GM10266 (cell line): ENCODE measurements at regions not wholly inside any gene's neighbourhood (a gene's known extent, or its start where the extent isn't known, plus 50 kb on each side); places are given as distances from the start of the nearest gene placed in this dataset.

Source experiments
- DNase-seq: peaks from one replicate; pipeline ENCODE4 v3.0.0; 2012; ENCODE audit errors: extremely low spot score
- CTCF ChIP-seq: IDR thresholded peaks from 2 replicates; pipeline ENCODE4 v1.5.1; 2012; ENCODE audit warnings: mild to moderate bottlenecking, low read depth; ENCODE audit not compliant: control insufficient read depth, insufficient read depth; ENCODE audit errors: missing control alignments

DNA sequence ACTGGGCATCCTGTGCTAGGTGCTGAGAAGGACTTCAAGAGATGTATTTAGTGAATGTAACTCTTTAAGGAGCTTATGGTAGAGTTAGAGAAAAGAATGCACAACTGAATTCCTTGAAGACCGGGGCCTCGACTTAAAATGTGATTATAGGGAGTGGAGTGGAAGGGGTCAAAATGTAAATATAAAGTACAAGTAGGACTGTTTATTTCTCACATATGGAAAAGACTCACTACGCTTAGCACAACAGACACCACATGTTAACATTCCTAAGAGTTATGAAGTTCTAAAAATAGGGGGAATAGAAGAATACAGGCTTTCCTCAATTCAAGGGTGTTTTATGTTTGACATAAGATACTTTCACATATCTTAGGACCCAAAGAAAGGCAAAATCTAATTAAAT is 117.8 kb upstream of the OSMR start:
- no peak for TF ChIP-seq CTCF
- DNase-seq: no peak

GRCh38 chr5:38731461-38731860 is 114.4 kb upstream of the OSMR start:
- no peak for TF ChIP-seq CTCF
- DNase-seq: no peak

GRCh38 chr5:38734353-38734752 is 111.5 kb upstream of the OSMR start:
- no peak for TF ChIP-seq CTCF
- no peak for DNase-seq

GRCh38 chr5:38736089-38736488 is 109.7 kb upstream of the OSMR start:
- no peak for TF ChIP-seq CTCF
- no peak for DNase-seq

DNA sequence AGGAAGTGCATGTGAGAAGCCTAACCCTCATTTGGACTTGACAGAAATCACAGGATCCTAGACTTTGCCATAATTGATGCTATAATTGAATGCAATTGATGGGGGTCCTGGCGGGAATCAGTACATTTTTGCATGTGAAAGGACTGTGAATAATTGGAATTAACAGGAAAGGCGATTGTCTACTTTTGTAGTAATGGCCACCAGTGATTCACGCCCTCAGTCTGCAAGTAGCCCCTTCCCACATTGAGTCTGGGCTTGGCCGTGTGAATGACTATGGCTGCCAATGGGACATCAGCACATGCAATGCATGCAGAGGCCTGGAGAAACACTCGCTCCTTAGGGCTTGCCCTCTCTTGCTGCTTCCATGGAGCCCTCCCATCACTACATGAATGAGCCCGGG is 107.8 kb upstream of the OSMR start:
- TF ChIP-seq CTCF: no peak
- DNase-seq: no peak

DNA sequence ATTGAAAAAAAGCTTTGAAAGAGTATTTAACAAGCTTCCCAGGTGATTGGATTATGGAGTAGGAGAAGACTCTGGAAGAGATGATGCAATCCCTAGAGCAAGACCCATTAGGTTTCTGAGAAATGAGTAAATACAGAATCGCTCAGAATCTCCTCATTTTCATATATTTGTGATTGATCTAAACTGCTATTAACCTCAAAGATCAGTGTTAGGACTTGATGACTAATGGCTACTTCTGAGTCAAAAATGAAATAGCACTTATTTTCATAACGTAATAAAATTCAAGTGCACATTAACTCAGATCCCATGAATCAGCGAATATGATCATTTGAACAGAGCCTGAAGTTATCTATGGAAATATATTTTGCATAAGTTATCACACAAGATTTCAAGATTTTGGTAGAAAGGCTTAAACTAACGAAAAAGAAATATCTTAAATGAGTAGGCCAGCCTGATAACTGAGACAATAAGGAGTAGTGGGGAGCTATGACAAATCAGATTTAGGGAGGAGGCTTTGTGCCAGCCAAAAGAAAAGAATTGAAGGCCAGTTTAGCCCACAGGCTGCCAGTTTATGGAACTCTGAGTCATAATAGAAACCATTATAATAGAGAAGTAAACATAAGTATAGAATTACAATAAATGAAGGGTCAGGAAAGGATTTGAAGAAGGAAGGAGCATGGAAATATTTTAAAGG is 106.7 kb upstream of the OSMR start:
- TF ChIP-seq CTCF: no peak
- no peak for DNase-seq

DNA sequence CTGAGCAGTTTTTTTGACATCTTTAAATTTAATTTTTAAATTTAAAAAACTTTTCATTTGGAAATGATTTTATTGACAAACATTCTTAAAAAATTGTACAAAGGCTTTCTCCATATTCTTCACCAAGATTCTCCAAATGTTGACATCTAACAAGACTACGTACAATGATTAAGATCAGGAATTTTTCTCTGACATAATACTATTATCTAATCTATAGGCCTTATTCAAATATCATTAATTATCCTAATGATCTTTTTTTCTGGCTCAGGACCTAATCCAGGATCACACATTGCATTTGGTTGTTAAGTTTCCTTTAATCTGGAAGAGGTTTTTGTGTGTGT is 106.1 kb upstream of the OSMR start:
- DNase-seq: no peak
- TF ChIP-seq CTCF: no peak
